Adipocyte (in vitro differentiated cells): ENCODE measurements at regions not wholly inside any gene's neighbourhood (a gene's known extent, or its start where the extent isn't known, plus 50 kb on each side); places are given as distances from the start of the nearest gene placed in this dataset.

Experiments
- DNase-seq: peaks from one replicate; pipeline ENCODE4 v3.0.0-alpha.2; 2015; ENCODE audit warnings: low read depth
- H3K27me3 ChIP-seq: replicated peaks from 2 replicates; pipeline ENCODE4 v1.7.0; 2013; ENCODE audit warnings: mild to moderate bottlenecking, low read length, moderate library complexity; ENCODE audit not compliant: control insufficient read depth, insufficient read depth
- H3K36me3 ChIP-seq: 2 replicates; pipeline ENCODE4 v1.7.0; 2013; ENCODE audit warnings: low read length, mild to moderate bottlenecking, moderate library complexity; ENCODE audit not compliant: control insufficient read depth, insufficient read depth, severe bottlenecking
- H3K4me1 ChIP-seq: 2 replicates; pipeline ENCODE4 v1.7.0; 2013; ENCODE audit warnings: mild to moderate bottlenecking, low read length, moderate library complexity; ENCODE audit not compliant: control insufficient read depth, insufficient read depth
- H3K4me3 ChIP-seq: 2 replicates; pipeline ENCODE4 v1.7.0; 2013; ENCODE audit warnings: mild to moderate bottlenecking, low read length, moderate library complexity
- H3K9ac ChIP-seq: 2 replicates; pipeline ENCODE4 v1.7.0; 2013; ENCODE audit warnings: mild to moderate bottlenecking, low read length, moderate library complexity
- H3K9me3 ChIP-seq: 2 replicates; pipeline ENCODE4 v1.7.0; 2013; ENCODE audit warnings: mild to moderate bottlenecking, low read length, moderate library complexity; ENCODE audit not compliant: control insufficient read depth

DNA sequence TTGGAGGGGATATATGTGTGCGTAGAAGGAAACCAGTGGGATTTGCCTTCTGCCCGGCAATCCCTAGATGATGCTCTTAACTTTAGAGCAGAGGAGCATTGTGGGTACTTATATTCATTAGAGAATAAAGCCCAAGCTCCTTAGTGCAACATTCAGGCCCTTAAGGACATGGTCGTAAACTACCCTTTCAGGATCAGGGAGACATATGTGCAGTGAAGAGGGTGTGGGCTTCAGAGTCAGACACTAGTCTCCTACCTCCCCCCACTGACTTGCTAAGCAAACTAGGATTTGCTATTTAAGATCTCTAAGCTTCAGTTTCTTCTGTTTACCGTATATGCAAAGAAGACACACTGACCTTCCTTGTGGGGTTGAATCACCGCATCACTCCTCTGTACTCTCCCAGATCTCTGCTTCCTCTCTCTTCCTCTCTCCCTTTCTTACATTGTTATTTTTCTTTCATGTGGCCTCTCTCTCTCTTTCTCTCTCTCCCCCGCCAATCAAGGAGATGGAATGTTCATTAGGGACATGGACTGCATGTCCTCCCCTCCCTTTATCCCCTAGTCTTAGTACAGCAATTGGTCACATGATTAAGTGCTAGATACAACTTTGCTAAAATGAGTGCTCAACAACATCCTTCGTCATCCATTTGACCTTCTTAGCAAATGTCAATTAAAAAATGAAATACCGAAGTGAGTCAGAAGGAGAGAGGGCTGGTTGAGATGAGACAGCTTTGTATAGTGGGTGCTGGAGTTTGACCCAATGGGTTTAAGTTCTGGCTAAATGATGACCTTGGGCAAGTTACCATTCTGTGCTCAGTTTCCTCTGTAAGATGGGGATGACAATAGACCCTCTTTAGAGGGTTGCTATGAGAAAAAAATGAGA, 91.7 kb downstream of the TMX1 start:
- Histone ChIP-seq H3K4me1 (peaks cover 72% of the 10 kb centered on the region), H3K9me3 (no peaks in the 10 kb centered on the region), H3K9ac (no peak overlapping the region), H3K36me3 (no peaks in the 10 kb centered on the region), H3K4me3 (no peak overlapping the region), H3K27me3 (no peaks in the 10 kb centered on the region)
- no peak for DNase-seq

DNA sequence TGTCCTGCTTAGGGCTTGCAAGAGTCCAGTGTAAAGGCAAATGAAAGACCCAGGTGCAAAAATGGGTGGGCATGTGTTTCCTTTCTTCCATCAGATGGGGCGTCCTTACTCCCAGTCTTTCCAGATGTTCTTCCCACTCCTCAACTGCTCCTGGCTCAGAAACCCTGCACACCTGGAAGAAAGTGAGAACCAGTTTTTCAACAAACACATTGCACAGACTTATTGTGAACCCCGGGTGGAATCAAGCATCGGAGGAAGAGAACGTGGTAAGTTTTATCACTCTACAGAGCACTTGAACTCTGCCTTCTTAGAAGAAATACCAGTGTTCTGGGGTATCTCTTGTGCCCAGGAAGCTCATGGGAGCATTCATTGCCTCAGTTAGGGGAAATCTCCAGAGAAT, 93.3 kb downstream of the TMX1 start:
- H3K9me3 ChIP-seq: no peaks in the 10 kb centered on the region
- H3K4me3 ChIP-seq: no peak overlapping the region
- DNase-seq: no peak
- H3K4me1 ChIP-seq: peaks cover 60% of the 10 kb centered on the region
- no peaks in the 10 kb centered on the region for H3K27me3 ChIP-seq
- H3K36me3 ChIP-seq: no peaks in the 10 kb centered on the region
- H3K9ac ChIP-seq: no peak overlapping the region

DNA sequence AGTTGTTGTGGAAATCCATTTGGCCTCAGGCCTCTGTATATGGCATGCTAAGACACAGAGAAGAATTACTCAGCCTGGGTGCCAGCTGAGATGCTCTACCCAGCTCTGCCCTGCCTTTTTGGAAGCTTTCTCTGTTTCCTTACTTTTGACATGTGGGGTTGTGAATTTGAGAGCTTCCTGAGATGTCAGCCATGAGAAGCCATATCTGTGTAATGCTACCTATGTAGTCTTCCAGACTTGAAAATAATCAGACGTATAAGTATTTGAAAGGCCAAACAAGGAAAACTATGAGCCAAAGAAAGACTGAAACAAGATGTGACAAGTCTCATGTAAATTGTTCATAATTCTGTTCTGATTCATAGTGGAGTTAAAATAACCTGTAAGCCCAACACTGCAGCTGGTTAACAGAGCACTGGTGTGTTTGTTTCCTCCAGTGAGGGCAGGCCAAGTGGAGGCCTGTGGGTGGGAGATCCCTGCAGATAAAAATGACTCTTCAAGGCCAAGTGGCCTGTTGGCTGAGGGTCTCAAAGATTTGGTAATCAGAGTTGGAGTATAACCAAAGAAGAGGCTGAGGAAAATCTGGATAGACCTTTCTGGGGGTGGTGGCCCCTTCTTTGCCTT, 94.0 kb downstream of the TMX1 start:
- DNase-seq: peak; percentile 59
- no peaks in the 10 kb centered on the region for H3K36me3 ChIP-seq
- no peak overlapping the region for H3K9ac ChIP-seq
- peaks cover 53% of the 10 kb centered on the region for H3K4me1 ChIP-seq
- H3K27me3 ChIP-seq: no peaks in the 10 kb centered on the region
- H3K9me3 ChIP-seq: no peaks in the 10 kb centered on the region
- H3K4me3 ChIP-seq: no peak overlapping the region

DNA sequence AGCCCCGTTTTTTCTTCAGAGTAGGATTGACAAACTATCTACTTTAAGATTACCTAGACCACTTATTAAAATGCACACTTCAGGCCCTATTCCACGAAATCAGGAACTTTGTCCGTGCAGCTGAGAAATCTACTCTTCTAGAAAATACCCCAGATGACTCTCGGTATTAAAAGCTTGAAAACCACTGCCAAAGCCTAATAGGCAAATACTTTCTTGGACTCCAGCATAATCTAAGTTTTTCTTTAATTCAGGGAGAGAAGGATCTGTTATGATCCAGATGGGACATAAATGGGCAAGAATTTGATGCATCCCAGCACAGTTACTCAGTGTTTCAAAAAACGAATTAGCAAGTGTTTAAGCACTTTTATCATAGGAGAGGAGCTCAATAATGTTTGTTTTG, 94.5 kb downstream of the TMX1 start:
- Histone ChIP-seq H3K4me3 (no peak overlapping the region), H3K27me3 (no peaks in the 10 kb centered on the region), H3K9me3 (no peaks in the 10 kb centered on the region), H3K4me1 (peaks cover 49% of the 10 kb centered on the region), H3K36me3 (no peaks in the 10 kb centered on the region), H3K9ac (no peak overlapping the region)
- no peak for DNase-seq

DNA sequence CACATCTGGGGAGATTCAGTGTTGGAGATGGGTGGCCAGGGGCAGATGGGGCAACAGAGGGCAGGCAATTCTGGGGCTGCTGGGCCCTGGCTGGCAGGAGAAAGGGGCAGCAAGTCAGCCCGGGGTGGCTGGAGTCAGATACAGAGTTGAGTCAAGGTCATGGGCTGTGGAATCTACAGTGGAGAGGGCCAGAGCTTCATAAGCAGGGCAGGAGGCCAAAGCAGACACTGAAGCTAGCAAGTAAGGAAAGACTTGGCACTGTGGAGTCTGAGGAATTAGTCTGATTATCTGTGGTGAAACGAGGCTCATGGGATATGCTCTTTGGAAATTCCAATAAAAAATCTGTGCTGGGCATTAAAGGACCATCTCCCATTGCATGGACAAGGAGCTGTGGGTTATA, 95.5 kb downstream of the TMX1 start:
- peaks cover 48% of the 10 kb centered on the region for H3K4me1 ChIP-seq
- no peak overlapping the region for H3K4me3 ChIP-seq
- no peak overlapping the region for H3K9ac ChIP-seq
- H3K36me3 ChIP-seq: no peaks in the 10 kb centered on the region
- H3K9me3 ChIP-seq: no peaks in the 10 kb centered on the region
- no peaks in the 10 kb centered on the region for H3K27me3 ChIP-seq
- peak; percentile 50 for DNase-seq

DNA sequence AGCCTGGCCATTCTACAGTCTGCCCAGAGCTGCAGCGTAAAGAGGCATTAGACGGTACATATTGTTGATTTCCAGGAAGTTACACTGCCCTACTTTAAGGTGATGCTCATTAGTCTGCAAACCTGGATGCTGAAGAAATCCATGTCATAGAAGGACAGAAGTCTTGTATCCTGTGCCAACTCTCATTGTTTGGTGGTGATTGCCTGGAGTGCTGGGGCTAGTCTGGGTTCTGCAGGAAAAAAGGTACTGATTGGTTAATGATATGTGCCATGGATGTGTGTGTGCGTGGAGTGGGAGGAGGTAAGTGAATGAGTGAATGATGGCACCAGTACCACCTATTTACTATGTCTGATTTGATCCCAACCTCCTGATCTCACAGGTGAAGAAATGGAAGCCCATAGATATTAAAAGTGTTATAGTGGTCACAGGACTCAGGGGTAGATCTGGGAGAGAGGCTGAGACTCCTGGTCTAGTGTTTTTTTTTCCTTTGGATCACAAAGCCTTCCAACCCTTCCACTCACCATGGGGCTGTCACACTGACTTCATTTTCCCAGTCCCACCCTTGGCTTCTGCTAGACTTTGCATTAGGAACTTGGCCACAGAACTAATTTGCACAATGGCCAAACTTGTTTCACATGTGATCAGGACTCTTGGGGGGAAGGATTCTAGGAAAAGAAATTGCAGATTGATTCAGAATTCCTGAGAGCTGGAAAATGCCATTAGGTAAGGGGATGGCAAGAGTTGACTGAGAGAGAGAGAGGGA, 96.1 kb downstream of the TMX1 start:
- DNase-seq: no peak
- Histone ChIP-seq H3K27me3 (no peaks in the 10 kb centered on the region), H3K9me3 (no peaks in the 10 kb centered on the region), H3K9ac (no peak overlapping the region), H3K4me1 (peaks cover 44% of the 10 kb centered on the region), H3K4me3 (peak overlapping the region; percentile 10), H3K36me3 (no peaks in the 10 kb centered on the region)

DNA sequence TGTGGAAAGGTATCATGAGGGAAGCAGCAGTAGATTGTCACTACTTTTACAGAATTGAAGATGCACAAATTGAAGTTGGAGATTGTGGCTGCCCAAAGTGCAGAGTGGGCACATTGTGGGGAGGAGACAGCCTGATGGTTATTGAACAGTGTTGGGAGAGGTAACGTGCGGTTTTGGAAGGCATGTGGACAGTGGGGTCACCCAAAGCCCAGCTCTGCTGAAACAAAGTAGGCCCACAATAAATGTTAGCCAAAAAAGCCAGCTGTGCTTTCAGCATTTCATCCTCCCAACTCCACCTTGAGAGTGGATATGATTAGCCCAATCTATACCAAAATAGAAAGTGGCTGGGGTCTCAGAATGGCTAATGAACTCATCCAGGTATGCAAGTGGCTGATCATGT, 96.7 kb downstream of the TMX1 start:
- H3K4me3 ChIP-seq: no peak overlapping the region

DNA sequence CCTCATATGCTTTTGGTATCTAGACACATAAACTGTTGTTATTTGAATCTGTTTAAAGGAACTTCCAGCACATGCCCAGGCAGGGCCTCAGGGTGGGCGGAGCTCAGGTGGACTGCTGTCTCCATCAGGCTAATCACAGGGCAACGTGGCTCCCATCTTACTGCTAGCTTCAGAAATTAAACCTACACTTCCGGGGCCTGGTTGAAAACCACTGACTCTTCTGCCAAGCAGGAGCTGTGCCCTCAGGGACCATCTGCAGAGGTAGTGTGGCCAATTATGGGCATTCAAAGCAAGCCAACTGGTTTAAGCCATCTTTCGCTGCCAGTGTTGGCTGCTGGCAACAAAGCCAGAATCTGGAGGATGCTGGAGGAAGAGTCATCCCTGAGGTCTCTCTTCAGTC, 97.5 kb downstream of the TMX1 start:
- Histone ChIP-seq H3K4me1 (peaks cover 39% of the 10 kb centered on the region), H3K9ac (no peak overlapping the region)
- no peak for DNase-seq

More for the DNA sequence above, 96.7 kb downstream of the TMX1 start:
- H3K4me1 ChIP-seq: peaks cover 43% of the 10 kb centered on the region
- DNase-seq: no peak
- no peaks in the 10 kb centered on the region for H3K9me3 ChIP-seq
- no peak overlapping the region for H3K9ac ChIP-seq
- no peaks in the 10 kb centered on the region for H3K36me3 ChIP-seq
- no peaks in the 10 kb centered on the region for H3K27me3 ChIP-seq

DNA sequence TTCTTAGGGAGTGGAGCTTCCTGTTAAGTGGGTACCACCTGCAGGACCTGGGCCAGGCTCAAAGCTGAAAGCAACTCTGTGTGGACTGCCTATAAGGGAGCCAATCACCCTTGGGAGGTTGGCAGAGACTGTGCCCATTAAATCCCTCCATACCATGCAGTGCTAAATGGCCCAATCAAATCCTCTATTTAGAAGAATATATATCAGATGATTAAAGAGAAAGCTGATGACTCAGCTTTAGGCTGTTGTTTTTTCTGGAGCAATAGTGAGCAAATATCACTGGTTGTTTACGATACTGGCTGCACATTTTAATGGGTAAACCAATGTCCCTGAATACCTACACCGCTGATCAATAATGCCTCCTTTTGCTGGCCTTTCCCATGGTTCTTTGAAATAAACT, 101.3 kb downstream of the TMX1 start:
- H3K9ac ChIP-seq: no peak overlapping the region
- H3K4me1 ChIP-seq: peaks cover 6% of the 10 kb centered on the region
- H3K4me3 ChIP-seq: no peak overlapping the region
- no peak for DNase-seq
- no peaks in the 10 kb centered on the region for H3K9me3 ChIP-seq
- H3K36me3 ChIP-seq: no peaks in the 10 kb centered on the region
- no peaks in the 10 kb centered on the region for H3K27me3 ChIP-seq

More for the DNA sequence above, 97.5 kb downstream of the TMX1 start:
- Histone ChIP-seq H3K36me3 (no peaks in the 10 kb centered on the region), H3K9me3 (no peaks in the 10 kb centered on the region), H3K4me3 (no peak overlapping the region), H3K27me3 (no peaks in the 10 kb centered on the region)

DNA sequence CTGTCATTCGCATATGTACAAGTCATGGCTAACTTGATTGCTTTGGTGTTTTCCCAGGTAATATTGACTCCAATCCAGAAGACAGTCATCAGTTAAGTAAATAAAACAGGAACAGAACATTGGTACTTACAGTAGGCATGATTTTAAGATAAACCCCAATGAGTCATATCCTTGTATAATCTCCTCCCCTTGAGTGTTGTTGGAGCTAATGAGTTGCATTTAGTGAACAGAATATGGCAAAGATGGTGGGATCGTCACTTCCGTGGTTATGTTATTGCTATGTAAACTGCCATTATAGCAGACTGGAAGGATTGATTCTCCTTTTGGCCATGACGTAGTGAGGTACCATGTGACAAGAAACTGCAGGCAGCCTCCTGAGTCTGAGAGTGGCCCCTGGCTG, 102.2 kb downstream of the TMX1 start:
- Histone ChIP-seq H3K27me3 (no peaks in the 10 kb centered on the region), H3K4me1 (no peaks in the 10 kb centered on the region), H3K9ac (no peak overlapping the region), H3K36me3 (no peaks in the 10 kb centered on the region), H3K9me3 (no peaks in the 10 kb centered on the region), H3K4me3 (no peak overlapping the region)
- no peak for DNase-seq

DNA sequence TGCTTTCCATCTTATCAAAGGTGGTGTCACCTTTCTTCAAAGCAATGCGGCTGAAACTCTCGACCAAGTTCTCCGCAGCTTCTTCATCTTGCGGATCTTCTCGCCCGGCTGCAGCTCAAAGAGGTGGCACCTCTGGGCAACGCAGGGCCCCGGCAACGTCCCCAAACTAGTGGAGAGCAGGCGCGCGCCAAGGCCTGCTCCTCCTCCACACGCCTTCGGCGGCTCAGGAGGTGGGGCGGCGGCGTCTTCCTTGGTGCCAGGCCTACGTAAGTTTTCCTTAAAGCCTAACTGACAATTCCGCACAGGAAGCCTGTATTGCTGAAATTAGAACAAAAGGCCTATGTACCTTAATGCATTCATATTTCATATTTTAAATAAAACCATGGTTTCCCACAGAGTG, 112.0 kb downstream of the TMX1 start:
- Histone ChIP-seq H3K9me3 (no peaks in the 10 kb centered on the region), H3K36me3 (no peaks in the 10 kb centered on the region), H3K27me3 (no peaks in the 10 kb centered on the region), H3K4me1 (peaks cover 21% of the 10 kb centered on the region), H3K9ac (no peak overlapping the region), H3K4me3 (no peak overlapping the region)
- DNase-seq: no peak
